Endothelial cell of umbilical vein (primary cell): ENCODE measurements at regions not wholly inside any gene's neighbourhood (a gene's known extent, or its start where the extent isn't known, plus 50 kb on each side); places are given as distances from the start of the nearest gene placed in this dataset.

ENCODE experiments used
- BruUV-seq: library from RNA; stranded (reverse); fragments of 400-500 nt; replicated peaks from 2 replicates; lab custom pipeline; 2021; lab: Mats Ljungman, UMichigan
- CTCF ChIA-PET: fragments of 300-600, 350-600 bp; sonication (Branson Sonifier 250); formaldehyde crosslinking; loops from one replicate; lab custom pipeline; 2021; ENCODE audit warnings: antibody characterized with exemption, inconsistent platforms; lab: Charles Lee
- POLR2A ChIA-PET: fragments of 300-600, 350-600 bp; sonication (Branson Sonifier 250); formaldehyde crosslinking; loops from one replicate; lab custom pipeline; 2021; ENCODE audit warnings: antibody characterized with exemption, inconsistent platforms; lab: Charles Lee
- DNase-seq: peaks from one replicate; pipeline ENCODE4 v3.0.0-alpha.2; 2011; ENCODE audit warnings: low read depth, low spot score
- FAIRE-seq: peaks from 2 replicates; lab custom pipeline; 2011; peaks lifted over from hg19 to GRCh38; lab: Jason Lieb, UNC
- H2AFZ ChIP-seq: 2 replicates; pipeline ENCODE4 v1.6.0; 2012; ENCODE audit warnings: low read depth, low read length, control low read depth, inconsistent platforms
- H3K27ac ChIP-seq: 2 replicates; pipeline ENCODE4 v1.5.1; 2011; ENCODE audit warnings: low read depth, mild to moderate bottlenecking, control low read depth, low read length, moderate library complexity; ENCODE audit not compliant: insufficient read depth
- H3K27me3 ChIP-seq, 2 experiments: 2 replicates each; pipeline versions ENCODE4 v1.6.0 to v1.6.1; 2011; ENCODE audit warnings: low read length in 2 of 2, mixed read lengths in 1 of 2; ENCODE audit not compliant: control insufficient read depth in 2 of 2, insufficient read depth in 2 of 2
- H3K36me3 ChIP-seq, 2 experiments: 2 replicates in 1 of 2; 3 replicates in 1 of 2; pipeline ENCODE4 v1.5.1; 2011; ENCODE audit warnings: low read length in 2 of 2, mild to moderate bottlenecking in 1 of 2, moderate library complexity in 1 of 2; ENCODE audit not compliant: control insufficient read depth in 2 of 2, insufficient read depth in 2 of 2; ENCODE audit errors: extremely low read depth in 1 of 2
- H3K4me1 ChIP-seq: 3 replicates; pipeline ENCODE4 v1.5.1; 2011; ENCODE audit warnings: mild to moderate bottlenecking, low read length; ENCODE audit not compliant: control insufficient read depth, insufficient read depth; ENCODE audit errors: extremely low read depth
- H3K4me2 ChIP-seq: 2 replicates; pipeline ENCODE4 v1.6.1; 2011; ENCODE audit warnings: low read length, control low read depth, mixed read lengths; ENCODE audit not compliant: insufficient read depth
- H3K4me3 ChIP-seq, 3 experiments: fragments of 200-600 bp in 1 of 3; sonication (generic), shearing (Covaris generic) in 1 of 3; replicated peaks in 1 of 3; 2 replicates each; pipeline ENCODE4 v1.5.1; 2011 to 2016; ENCODE audit warnings: control low read depth in 3 of 3, low read length in 3 of 3, mild to moderate bottlenecking in 2 of 3, inconsistent platforms in 1 of 3, low read depth in 1 of 3, moderate library complexity in 1 of 3; ENCODE audit not compliant: insufficient read depth in 1 of 3
- H3K79me2 ChIP-seq: 2 replicates; pipeline ENCODE4 v1.6.0; 2012; ENCODE audit warnings: low read length, inconsistent platforms; ENCODE audit not compliant: control insufficient read depth, insufficient read depth
- H3K9ac ChIP-seq: replicated peaks from 2 replicates; pipeline ENCODE3; 2011; ENCODE audit warnings: low read length, control low read depth; ENCODE audit not compliant: insufficient read depth; ENCODE audit errors: extremely low read depth
- H3K9me1 ChIP-seq: replicated peaks from 3 replicates; pipeline ENCODE4 v1.6.0; 2011; ENCODE audit warnings: mild to moderate bottlenecking, low read length; ENCODE audit not compliant: control insufficient read depth, insufficient read depth; ENCODE audit errors: extremely low read depth
- H3K9me3 ChIP-seq: replicated peaks from 2 replicates; pipeline ENCODE4 v1.5.1; 2012; ENCODE audit warnings: low read length, inconsistent platforms; ENCODE audit not compliant: control insufficient read depth, insufficient read depth
- H4K20me1 ChIP-seq: replicated peaks from 2 replicates; pipeline ENCODE3; 2011; ENCODE audit warnings: mild to moderate bottlenecking, low read length; ENCODE audit not compliant: control insufficient read depth, insufficient read depth; ENCODE audit errors: extremely low read depth
- EZH2 ChIP-seq: IDR thresholded peaks from 2 replicates; pipeline ENCODE4 v1.6.1; 2012; ENCODE audit warnings: borderline replicate concordance, low read depth, mild to moderate bottlenecking, moderate library complexity, low read length, inconsistent platforms; ENCODE audit not compliant: severe bottlenecking
- FOS ChIP-seq: IDR thresholded peaks from 2 replicates; pipeline ENCODE4 v1.6.1; 2011; ENCODE audit warnings: mild to moderate bottlenecking, low read length, moderate library complexity, borderline replicate concordance; ENCODE audit not compliant: insufficient read depth
- GATA2 ChIP-seq: IDR thresholded peaks from 2 replicates; pipeline ENCODE4 v1.7.0; 2011; ENCODE audit warnings: low read depth, mild to moderate bottlenecking, moderate library complexity, mixed read lengths, low read length; ENCODE audit not compliant: insufficient read length, insufficient read depth
- JUN ChIP-seq: IDR thresholded peaks from 2 replicates; pipeline ENCODE4 v1.6.1; 2011; ENCODE audit warnings: borderline replicate concordance, low read depth; ENCODE audit not compliant: insufficient read length, insufficient read depth
- MYC ChIP-seq: IDR thresholded peaks from one replicate; pipeline ENCODE4 v1.6.1; 2011; ENCODE audit warnings: mild to moderate bottlenecking, low read depth, low read length
- POLR2A ChIP-seq: IDR thresholded peaks from 2 replicates; pipeline ENCODE4 v1.6.1; 2012; ENCODE audit warnings: low read depth, mild to moderate bottlenecking, control low read depth, low read length
- POLR2AphosphoS5 ChIP-seq: IDR thresholded peaks from 2 replicates; pipeline ENCODE4 v1.6.1; 2012; ENCODE audit warnings: low read depth, mild to moderate bottlenecking, control low read depth, low read length, moderate library complexity; ENCODE audit not compliant: insufficient read depth
- dilution Hi-C: fragments of 300-500 bp; cut with MboI; formaldehyde crosslinking; loops from one replicate; pipeline ENCODE4 v1.15.0; 2019; ENCODE audit warnings: low sequenced_read_pairs; ENCODE audit not compliant: extremely low pct_ligation_motif_present
- intact Hi-C: fragments of 100-400 bp; cut with micrococcal nuclease; formaldehyde crosslinking; loops from one replicate; pipeline ENCODE4 v1.10.0; 2022
- TF ChIP-seq, protein P1 (sequence below), 2 donors: IDR thresholded peaks; 1 replicate in 1 of 2; 2 replicates in 1 of 2; pipeline ENCODE4 v1.5.1; 2011; ENCODE audit warnings: low read length in 2 of 2, mild to moderate bottlenecking in 2 of 2, moderate library complexity in 2 of 2, control low read depth in 1 of 2, inconsistent platforms in 1 of 2, low read depth in 1 of 2; ENCODE audit not compliant: insufficient read depth in 1 of 2; ENCODE audit errors: extremely low read depth in 1 of 2
- TF ChIP-seq, protein P2 (sequence below): IDR thresholded peaks from 2 replicates; pipeline ENCODE4 v1.6.1; 2011; ENCODE audit not compliant: insufficient read depth, insufficient read length

DNA sequence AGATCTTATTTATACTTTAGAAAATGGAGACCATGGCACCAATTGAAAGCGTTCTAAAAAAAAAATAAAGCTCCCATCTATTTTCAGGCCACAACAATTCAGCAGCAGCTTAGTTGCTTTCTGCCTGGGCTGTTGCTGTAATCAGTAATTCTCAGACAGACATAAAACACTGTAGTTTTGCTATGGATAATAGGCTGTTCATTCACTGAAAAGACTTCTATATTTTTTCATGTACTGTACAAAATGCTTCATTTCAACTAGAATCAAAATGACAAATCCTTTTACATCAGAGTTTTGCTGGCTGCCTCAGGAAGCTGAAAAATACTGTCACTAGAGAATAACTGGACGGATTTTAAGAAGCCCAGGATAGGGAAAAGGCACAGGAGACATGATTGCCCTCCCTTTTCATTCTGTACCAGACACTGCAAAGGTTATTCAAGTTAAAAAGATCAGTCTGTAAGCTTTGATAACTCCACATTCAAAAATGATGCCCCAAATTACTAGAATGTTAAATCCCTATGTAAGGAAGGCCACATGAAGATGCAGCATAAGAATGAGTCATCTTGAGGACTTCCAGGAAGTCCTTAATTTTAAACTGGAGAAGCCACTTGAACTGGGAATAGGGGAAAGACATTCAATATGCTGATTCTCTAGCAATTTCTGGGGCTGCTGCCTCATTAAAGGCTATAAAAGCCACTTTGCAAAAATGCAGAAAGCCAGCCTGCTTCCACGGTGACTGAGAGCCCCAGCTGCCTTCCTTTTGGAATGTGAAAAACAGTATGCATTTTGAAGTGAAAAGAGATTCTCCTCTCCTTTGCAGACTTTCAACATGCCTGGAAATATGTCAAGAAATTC lies 403.2 kb upstream of the RASGEF1B start:
- POLR2A ChIA-PET: no interaction called here
- Histone ChIP-seq H3K27me3 (no peaks in the 10 kb centered on the region), H3K36me3 (no peaks in the 10 kb centered on the region), H3K4me1 (no peaks in the 10 kb centered on the region), H3K9ac (no peak overlapping the region), H2AFZ (no peak overlapping the region), H3K9me3 (no peaks in the 10 kb centered on the region), H3K27ac (no peak overlapping the region), H3K4me2 (no peak overlapping the region), H3K9me1 (no peaks in the 10 kb centered on the region), H3K79me2 (no peaks in the 10 kb centered on the region), H4K20me1 (no peaks in the 10 kb centered on the region), H3K4me3 (no peak overlapping the region)
- CTCF ChIA-PET: interaction anchor here (1.1 kb wide), 1 partner anchor 44 kb away, joined by 3 read pairs; no protein-coding TSS in a partner anchor
- no peak for FAIRE-seq
- dilution Hi-C loops: no loop called here
- intact Hi-C loops: no loop called here
- no peak for DNase-seq
- TF ChIP-seq, protein P1, sequence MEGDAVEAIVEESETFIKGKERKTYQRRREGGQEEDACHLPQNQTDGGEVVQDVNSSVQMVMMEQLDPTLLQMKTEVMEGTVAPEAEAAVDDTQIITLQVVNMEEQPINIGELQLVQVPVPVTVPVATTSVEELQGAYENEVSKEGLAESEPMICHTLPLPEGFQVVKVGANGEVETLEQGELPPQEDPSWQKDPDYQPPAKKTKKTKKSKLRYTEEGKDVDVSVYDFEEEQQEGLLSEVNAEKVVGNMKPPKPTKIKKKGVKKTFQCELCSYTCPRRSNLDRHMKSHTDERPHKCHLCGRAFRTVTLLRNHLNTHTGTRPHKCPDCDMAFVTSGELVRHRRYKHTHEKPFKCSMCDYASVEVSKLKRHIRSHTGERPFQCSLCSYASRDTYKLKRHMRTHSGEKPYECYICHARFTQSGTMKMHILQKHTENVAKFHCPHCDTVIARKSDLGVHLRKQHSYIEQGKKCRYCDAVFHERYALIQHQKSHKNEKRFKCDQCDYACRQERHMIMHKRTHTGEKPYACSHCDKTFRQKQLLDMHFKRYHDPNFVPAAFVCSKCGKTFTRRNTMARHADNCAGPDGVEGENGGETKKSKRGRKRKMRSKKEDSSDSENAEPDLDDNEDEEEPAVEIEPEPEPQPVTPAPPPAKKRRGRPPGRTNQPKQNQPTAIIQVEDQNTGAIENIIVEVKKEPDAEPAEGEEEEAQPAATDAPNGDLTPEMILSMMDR (IDR thresholded peaks at IDR 0.05; ENCODE audit: extremely low read depth in 1 of 2, insufficient read depth in 1 of 2, low read depth in 1 of 2, low read length in 2 of 2): no peak
- no peak for TF ChIP-seq EZH2
- no peak for TF ChIP-seq MYC
- no peak for TF ChIP-seq POLR2AphosphoS5
- TF ChIP-seq JUN: no peak
- TF ChIP-seq GATA2: no peak
- TF ChIP-seq, protein P2, sequence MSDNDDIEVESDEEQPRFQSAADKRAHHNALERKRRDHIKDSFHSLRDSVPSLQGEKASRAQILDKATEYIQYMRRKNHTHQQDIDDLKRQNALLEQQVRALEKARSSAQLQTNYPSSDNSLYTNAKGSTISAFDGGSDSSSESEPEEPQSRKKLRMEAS: no peak
- TF ChIP-seq POLR2A: no peak
- no peak for TF ChIP-seq FOS
- BruUV-seq: no TSS peak
